Karpas-422 (cell line): ENCODE measurements at regions not wholly inside any gene's neighbourhood (a gene's known extent, or its start where the extent isn't known, plus 50 kb on each side); places are given as distances from the start of the nearest gene placed in this dataset.

Source experiments
- DNase-seq: peaks from one replicate; pipeline ENCODE4 v3.0.0-alpha.2; 2015
- H2AFZ ChIP-seq: fragments of 200-600 bp; sonication (generic); 2 replicates; pipeline ENCODE4 v1.6.1; 2014; ENCODE audit warnings: antibody characterized with exemption, low read length, mixed read lengths
- H3K27ac ChIP-seq: fragments of 200-600 bp; sonication (generic); 2 replicates; pipeline ENCODE4 v1.5.1; 2014; ENCODE audit warnings: mild to moderate bottlenecking, low read length, moderate library complexity
- H3K27me3 ChIP-seq: fragments of 200-600 bp; sonication (generic); 2 replicates; pipeline ENCODE4 v1.6.1; 2014; ENCODE audit warnings: low read length, mixed read lengths
- H3K36me3 ChIP-seq: fragments of 200-600 bp; sonication (generic); 2 replicates; pipeline ENCODE4 v1.6.1; 2014; ENCODE audit warnings: low read length, mixed read lengths; ENCODE audit not compliant: insufficient read depth
- H3K4me1 ChIP-seq: fragments of 200-600 bp; sonication (generic); 2 replicates; pipeline ENCODE4 v1.6.1; 2014; ENCODE audit warnings: mild to moderate bottlenecking, low read length, mixed read lengths
- H3K4me2 ChIP-seq: fragments of 200-600 bp; sonication (generic); 2 replicates; pipeline ENCODE4 v1.6.1; 2014; ENCODE audit warnings: low read length, low read depth, mild to moderate bottlenecking; ENCODE audit not compliant: poor library complexity, severe bottlenecking
- H3K4me3 ChIP-seq: fragments of 200-600 bp; sonication (generic); 2 replicates; pipeline ENCODE4 v1.5.1; 2014; ENCODE audit warnings: mild to moderate bottlenecking, antibody characterized with exemption, low read length, mixed read lengths
- H3K79me2 ChIP-seq: fragments of 200-600 bp; sonication (generic); 2 replicates; pipeline ENCODE4 v1.6.1; 2014; ENCODE audit warnings: mild to moderate bottlenecking, low read length, mixed read lengths
- H3K9ac ChIP-seq: fragments of 200-600 bp; sonication (generic); 2 replicates; pipeline ENCODE4 v1.6.0; 2014; ENCODE audit warnings: low read length
- H3K9me2 ChIP-seq: fragments of 200-600 bp; sonication (generic), shearing (Covaris generic); replicated peaks from 2 replicates; pipeline ENCODE4 v1.6.0; 2014; ENCODE audit warnings: mild to moderate bottlenecking, low read length, moderate library complexity; ENCODE audit not compliant: insufficient read depth
- H3K9me3 ChIP-seq: fragments of 300-700, 200-600 bp; sonication (generic); 2 replicates; pipeline ENCODE4 v1.6.1; 2014; ENCODE audit warnings: low read length, mixed read lengths
- H4K20me1 ChIP-seq: fragments of 200-600 bp; sonication (generic); 2 replicates; pipeline ENCODE4 v1.6.1; 2014; ENCODE audit warnings: mild to moderate bottlenecking, antibody characterized with exemption, low read length, low read depth; ENCODE audit not compliant: insufficient read depth

DNA sequence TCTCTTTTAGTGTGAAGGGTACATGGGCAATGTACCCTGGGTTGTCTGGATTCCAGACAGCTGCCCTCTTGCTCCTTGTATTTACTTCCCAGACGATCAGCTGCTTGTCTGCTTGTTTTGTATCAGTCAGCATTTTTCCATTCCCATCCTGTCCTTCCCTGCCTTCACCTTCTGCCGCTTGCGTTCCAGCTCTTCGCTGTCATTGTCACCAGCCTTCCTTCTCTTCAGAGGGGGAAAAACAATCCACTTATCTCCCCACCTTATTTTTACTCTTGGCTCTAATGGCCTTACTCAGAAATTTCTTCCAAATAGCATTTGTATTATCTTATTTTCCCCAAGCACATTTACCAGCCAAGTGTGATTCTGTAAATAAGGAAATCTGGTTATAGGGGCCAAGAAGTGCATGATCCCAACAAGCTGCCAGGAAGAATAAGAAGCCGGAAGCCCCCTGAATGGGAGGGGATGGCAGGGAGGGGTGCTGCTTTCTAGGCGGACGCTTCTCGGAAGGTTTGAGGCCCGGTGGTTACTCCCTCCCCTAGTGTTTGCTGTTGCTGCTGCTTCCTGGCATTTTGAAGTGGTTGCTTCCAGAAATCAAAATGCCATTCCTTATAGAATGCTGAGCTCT is 497.6 kb downstream of the NTRK3 start:
- Histone ChIP-seq H3K36me3 (no peaks in the 10 kb centered on the region), H3K27me3 (no peaks in the 10 kb centered on the region), H3K79me2 (no peaks in the 10 kb centered on the region), H3K4me1 (peaks cover 9% of the 10 kb centered on the region), H3K4me3 (no peak overlapping the region), H3K4me2 (no peak overlapping the region), H2AFZ (no peak overlapping the region), H3K27ac (no peak overlapping the region), H4K20me1 (no peaks in the 10 kb centered on the region), H3K9me3 (peaks cover 5% of the 10 kb centered on the region; the same call in 1 of the 2 replicates), H3K9me2 (no peaks in the 10 kb centered on the region), H3K9ac (no peak overlapping the region)
- no peak for DNase-seq

DNA sequence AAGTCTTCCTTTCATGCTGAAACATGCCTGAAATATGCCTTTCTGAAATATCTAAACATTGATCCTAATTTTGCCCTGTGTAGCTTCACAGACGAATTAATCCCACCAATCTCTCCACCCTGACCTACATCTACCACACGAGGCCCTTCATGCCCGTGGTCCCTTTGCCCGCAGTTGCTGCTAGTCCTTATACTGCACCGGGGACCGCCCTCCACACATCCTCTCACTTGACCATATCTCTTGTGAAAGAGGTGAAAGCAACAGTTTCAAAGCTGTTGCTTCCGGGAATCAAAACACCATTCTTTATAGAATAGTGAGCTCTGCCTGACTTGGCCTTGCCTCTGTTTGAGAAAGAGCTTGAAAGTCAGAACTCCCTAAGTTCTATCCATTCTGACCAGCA is 499.5 kb downstream of the NTRK3 start:
- no peaks in the 10 kb centered on the region for H3K36me3 ChIP-seq
- no peak overlapping the region for H3K27ac ChIP-seq
- no peak overlapping the region for H3K4me2 ChIP-seq
- H2AFZ ChIP-seq: no peak overlapping the region
- DNase-seq: no peak
- H3K4me3 ChIP-seq: no peak overlapping the region
- no peaks in the 10 kb centered on the region for H3K27me3 ChIP-seq
- no peaks in the 10 kb centered on the region for H3K9me3 ChIP-seq
- peaks cover 5% of the 10 kb centered on the region for H3K4me1 ChIP-seq
- no peak overlapping the region for H3K9ac ChIP-seq
- H3K9me2 ChIP-seq: no peaks in the 10 kb centered on the region
- H3K79me2 ChIP-seq: no peaks in the 10 kb centered on the region
- H4K20me1 ChIP-seq: no peaks in the 10 kb centered on the region

- no peaks in the 10 kb centered on the region for H3K36me3 ChIP-seq
- no peak overlapping the region for H3K27ac ChIP-seq
- no peaks in the 10 kb centered on the region for H4K20me1 ChIP-seq
- no peak overlapping the region for H2AFZ ChIP-seq
- H3K9ac ChIP-seq: no peak overlapping the region
- H3K79me2 ChIP-seq: no peaks in the 10 kb centered on the region
- no peaks in the 10 kb centered on the region for H3K27me3 ChIP-seq
- H3K4me3 ChIP-seq: no peak overlapping the region
- H3K9me2 ChIP-seq: no peaks in the 10 kb centered on the region
- no peak for DNase-seq
- no peaks in the 10 kb centered on the region for H3K4me1 ChIP-seq
- H3K4me2 ChIP-seq: no peak overlapping the region
- H3K9me3 ChIP-seq: no peaks in the 10 kb centered on the region
Observed at GRCh38 chr15:87756072-87756471, 500.5 kb downstream of the NTRK3 start.

- Histone ChIP-seq H3K27me3 (no peaks in the 10 kb centered on the region), H3K9me3 (no peaks in the 10 kb centered on the region)
Observed at GRCh38 chr15:87755226-87755625, 501.3 kb downstream of the NTRK3 start.

DNA sequence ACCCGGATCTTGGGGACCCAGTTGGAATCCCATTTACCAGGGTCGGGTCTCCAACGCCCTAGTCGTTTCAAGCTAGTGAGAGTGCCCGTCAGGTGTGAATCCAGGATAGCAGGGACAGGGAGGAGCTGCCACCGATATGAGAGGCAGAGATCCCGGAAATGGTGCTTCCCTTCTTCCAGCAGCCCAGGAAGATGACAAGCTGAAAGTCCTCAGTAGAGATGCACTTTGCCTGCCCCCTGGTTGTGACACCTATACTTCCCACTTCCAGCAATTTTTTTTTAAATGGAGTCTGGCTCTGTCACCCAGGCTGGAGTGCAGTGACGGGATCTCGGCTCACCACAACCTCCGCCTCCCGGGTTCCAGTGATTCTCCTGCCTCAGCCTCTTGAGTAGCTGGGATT is 503.0 kb downstream of the NTRK3 start:
- H3K4me2 ChIP-seq: no peak overlapping the region
- DNase-seq: no peak
- no peak overlapping the region for H3K4me3 ChIP-seq
- H3K9ac ChIP-seq: no peak overlapping the region
- H3K9me3 ChIP-seq: peaks cover 3% of the 10 kb centered on the region; the same call in 1 of the 2 replicates
- no peak overlapping the region for H2AFZ ChIP-seq
- H4K20me1 ChIP-seq: no peaks in the 10 kb centered on the region
- H3K27me3 ChIP-seq: no peaks in the 10 kb centered on the region
- no peaks in the 10 kb centered on the region for H3K9me2 ChIP-seq
- no peaks in the 10 kb centered on the region for H3K79me2 ChIP-seq
- no peak overlapping the region for H3K27ac ChIP-seq
- no peaks in the 10 kb centered on the region for H3K4me1 ChIP-seq
- no peaks in the 10 kb centered on the region for H3K36me3 ChIP-seq

More at GRCh38 chr15:87755226-87755625, 501.3 kb downstream of the NTRK3 start:
- no peak overlapping the region for H2AFZ ChIP-seq
- no peak overlapping the region for H3K27ac ChIP-seq
- no peak overlapping the region for H3K4me2 ChIP-seq
- no peak overlapping the region for H3K9ac ChIP-seq
- no peaks in the 10 kb centered on the region for H3K36me3 ChIP-seq
- no peak for DNase-seq
- H3K4me3 ChIP-seq: no peak overlapping the region
- H3K9me2 ChIP-seq: no peaks in the 10 kb centered on the region
- no peaks in the 10 kb centered on the region for H3K79me2 ChIP-seq
- H3K4me1 ChIP-seq: no peaks in the 10 kb centered on the region
- no peaks in the 10 kb centered on the region for H4K20me1 ChIP-seq

GRCh38 chr15:87752250-87752951 is 504.1 kb downstream of the NTRK3 start:
- H3K4me2 ChIP-seq: no peak overlapping the region
- H3K27ac ChIP-seq: no peak overlapping the region
- H3K27me3 ChIP-seq: no peaks in the 10 kb centered on the region
- peaks cover 3% of the 10 kb centered on the region; the same call in 1 of the 2 replicates for H3K9me3 ChIP-seq
- H3K4me1 ChIP-seq: no peaks in the 10 kb centered on the region
- no peaks in the 10 kb centered on the region for H4K20me1 ChIP-seq
- H3K9me2 ChIP-seq: no peaks in the 10 kb centered on the region
- H3K4me3 ChIP-seq: no peak overlapping the region
- H3K79me2 ChIP-seq: no peaks in the 10 kb centered on the region
- no peak overlapping the region for H3K9ac ChIP-seq
- H2AFZ ChIP-seq: no peak overlapping the region
- H3K36me3 ChIP-seq: no peaks in the 10 kb centered on the region
- DNase-seq: no peak

DNA sequence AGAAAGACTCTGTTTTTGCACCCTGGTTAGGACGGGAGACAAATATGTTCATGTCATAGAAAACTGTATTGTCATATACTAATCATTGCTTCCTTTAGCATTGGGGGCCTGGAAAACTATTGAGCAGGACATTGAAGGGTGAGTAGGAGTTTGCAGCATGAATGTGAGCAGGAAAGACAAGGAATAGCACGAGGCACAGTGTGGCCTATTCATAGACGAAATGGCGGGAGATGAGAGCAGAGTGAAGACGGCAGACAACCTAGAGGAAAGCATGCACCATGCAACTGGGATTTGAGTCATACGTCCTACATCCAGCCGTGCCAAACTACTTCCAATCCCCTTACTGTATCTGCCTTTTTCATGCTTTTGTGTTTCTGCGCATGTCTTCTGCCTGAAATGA is 508.1 kb downstream of the NTRK3 start:
- Histone ChIP-seq H3K27me3 (no peaks in the 10 kb centered on the region), H2AFZ (no peak overlapping the region)

GRCh38 chr15:87747087-87747486 is 509.5 kb downstream of the NTRK3 start:
- DNase-seq: no peak
- H3K9me3 ChIP-seq: peaks cover 3% of the 10 kb centered on the region; the same call in 1 of the 2 replicates
- no peaks in the 10 kb centered on the region; the same call in 1 of the 2 replicates for H3K4me1 ChIP-seq

More for the DNA sequence above, 508.1 kb downstream of the NTRK3 start:
- Histone ChIP-seq H3K4me3 (no peak overlapping the region), H3K4me2 (no peak overlapping the region), H3K9me2 (no peaks in the 10 kb centered on the region), H3K9ac (no peak overlapping the region), H3K27ac (no peak overlapping the region), H3K4me1 (no peaks in the 10 kb centered on the region; the same call in 1 of the 2 replicates), H3K9me3 (peaks cover 3% of the 10 kb centered on the region; the same call in 1 of the 2 replicates), H3K79me2 (no peaks in the 10 kb centered on the region), H4K20me1 (no peaks in the 10 kb centered on the region), H3K36me3 (no peaks in the 10 kb centered on the region)
- DNase-seq: no peak

More at GRCh38 chr15:87747087-87747486, 509.5 kb downstream of the NTRK3 start:
- no peak overlapping the region for H2AFZ ChIP-seq
- no peak overlapping the region for H3K4me3 ChIP-seq
- no peaks in the 10 kb centered on the region for H4K20me1 ChIP-seq
- H3K36me3 ChIP-seq: no peaks in the 10 kb centered on the region
- no peaks in the 10 kb centered on the region for H3K79me2 ChIP-seq
- no peaks in the 10 kb centered on the region for H3K9me2 ChIP-seq
- no peak overlapping the region for H3K27ac ChIP-seq
- H3K9ac ChIP-seq: no peak overlapping the region
- H3K27me3 ChIP-seq: no peaks in the 10 kb centered on the region
- no peak overlapping the region for H3K4me2 ChIP-seq
